OCI-LY3 (cell line): ENCODE measurements at regions not wholly inside any gene's neighbourhood (a gene's known extent, or its start where the extent isn't known, plus 50 kb on each side); places are given as distances from the start of the nearest gene placed in this dataset.

ENCODE experiments used
- H2AFZ ChIP-seq: fragments of 200-600, 300-600 bp; shearing (Covaris generic); 2 replicates; pipeline ENCODE4 v1.6.0; 2014; ENCODE audit warnings: antibody characterized with exemption, low read depth, low read length
- H3K27ac ChIP-seq: fragments of 200-600, 300-600 bp; sonication (generic); 2 replicates; pipeline ENCODE4 v1.5.1; 2014; ENCODE audit warnings: mild to moderate bottlenecking, low read length, moderate library complexity, mixed read lengths
- H3K27me3 ChIP-seq: fragments of 200-600, 300-600 bp; sonication (generic); 2 replicates; pipeline ENCODE4 v1.6.1; 2014; ENCODE audit warnings: low read depth, low read length, mixed read lengths
- H3K36me3 ChIP-seq: fragments of 200-600, 300-600 bp; sonication (generic); replicated peaks from 2 replicates; pipeline ENCODE3; 2014; ENCODE audit warnings: low read depth, low read length, mixed read lengths
- H3K4me1 ChIP-seq: fragments of 300-600, 200-600 bp; sonication (generic); 2 replicates; pipeline ENCODE4 v1.6.1; 2014; ENCODE audit warnings: low read length, mixed read lengths
- H3K4me2 ChIP-seq: fragments of 200-600, 300-600 bp; sonication (generic); 2 replicates; pipeline ENCODE4 v1.6.1; 2014; ENCODE audit warnings: low read length, mixed read lengths
- H3K4me3 ChIP-seq: fragments of 300-600, 200-600 bp; sonication (generic); 2 replicates; pipeline ENCODE4 v1.5.1; 2014; ENCODE audit warnings: antibody characterized with exemption, mild to moderate bottlenecking, low read length, moderate library complexity
- H3K79me2 ChIP-seq: fragments of 300-600, 200-600 bp; shearing (Covaris generic); 2 replicates; pipeline ENCODE4 v1.6.1; 2014; ENCODE audit warnings: mild to moderate bottlenecking, low read length, mixed read lengths
- H3K9ac ChIP-seq: fragments of 300-600, 200-600 bp; shearing (Covaris generic); 2 replicates; pipeline ENCODE4 v1.6.0; 2014; ENCODE audit warnings: mild to moderate bottlenecking, low read length, moderate library complexity
- H3K9me3 ChIP-seq: fragments of 200-600, 300-600 bp; shearing (Covaris generic); 2 replicates; pipeline ENCODE4 v1.6.1; 2014; ENCODE audit warnings: low read length, mixed read lengths; ENCODE audit not compliant: insufficient read depth
- H4K20me1 ChIP-seq: fragments of 200-600, 300-600 bp; sonication (generic); 2 replicates; pipeline ENCODE4 v1.6.1; 2016; ENCODE audit warnings: low read length, mixed read lengths; ENCODE audit not compliant: insufficient read depth
- EZH2phosphoT487 ChIP-seq: fragments of 200-600 bp; shearing (Covaris generic); IDR thresholded peaks from 2 replicates; pipeline ENCODE4 v1.6.1; 2018; ENCODE audit warnings: antibody characterized with exemption, mixed run types, low read depth
- TF ChIP-seq, protein P1 (sequence below): fragments of 200-600, 300-600 bp; sonication (generic); IDR thresholded peaks from 2 replicates; pipeline ENCODE4 v1.5.1; 2014; ENCODE audit warnings: antibody characterized with exemption, low read length, low read depth

DNA sequence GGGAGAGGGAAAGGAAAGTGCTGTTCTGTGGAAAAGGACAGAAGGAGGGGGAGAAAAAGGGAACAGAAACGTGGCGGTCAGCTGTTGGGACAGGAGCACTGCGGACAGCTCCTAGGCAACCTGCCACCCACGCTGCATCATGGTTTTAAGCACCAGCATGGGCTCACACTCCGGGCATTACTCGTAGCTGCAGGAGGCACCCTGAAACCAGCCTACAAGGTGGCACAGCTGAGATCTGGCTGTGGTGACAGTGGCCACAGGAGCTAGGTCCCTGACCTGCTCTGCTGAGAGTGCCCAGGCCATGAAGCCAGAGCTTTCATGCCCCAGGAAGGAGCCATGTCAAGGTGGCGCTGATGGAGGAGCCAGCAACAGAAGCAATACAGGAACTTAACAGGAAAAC is 161.4 kb upstream of the ST8SIA2 start:
- no peak overlapping the region for H3K27ac ChIP-seq
- H3K4me1 ChIP-seq = no peaks in the 10 kb centered on the region
- H3K27me3 ChIP-seq = peaks cover 32% of the 10 kb centered on the region
- H2AFZ ChIP-seq = no peak overlapping the region
- H3K9ac ChIP-seq = no peak overlapping the region
- no peak overlapping the region for H3K4me3 ChIP-seq
- H3K4me2 ChIP-seq = no peak overlapping the region
- no peaks in the 10 kb centered on the region for H4K20me1 ChIP-seq
- no peaks in the 10 kb centered on the region for H3K9me3 ChIP-seq
- no peaks in the 10 kb centered on the region for H3K36me3 ChIP-seq
- no peaks in the 10 kb centered on the region for H3K79me2 ChIP-seq
- TF ChIP-seq, protein P1, sequence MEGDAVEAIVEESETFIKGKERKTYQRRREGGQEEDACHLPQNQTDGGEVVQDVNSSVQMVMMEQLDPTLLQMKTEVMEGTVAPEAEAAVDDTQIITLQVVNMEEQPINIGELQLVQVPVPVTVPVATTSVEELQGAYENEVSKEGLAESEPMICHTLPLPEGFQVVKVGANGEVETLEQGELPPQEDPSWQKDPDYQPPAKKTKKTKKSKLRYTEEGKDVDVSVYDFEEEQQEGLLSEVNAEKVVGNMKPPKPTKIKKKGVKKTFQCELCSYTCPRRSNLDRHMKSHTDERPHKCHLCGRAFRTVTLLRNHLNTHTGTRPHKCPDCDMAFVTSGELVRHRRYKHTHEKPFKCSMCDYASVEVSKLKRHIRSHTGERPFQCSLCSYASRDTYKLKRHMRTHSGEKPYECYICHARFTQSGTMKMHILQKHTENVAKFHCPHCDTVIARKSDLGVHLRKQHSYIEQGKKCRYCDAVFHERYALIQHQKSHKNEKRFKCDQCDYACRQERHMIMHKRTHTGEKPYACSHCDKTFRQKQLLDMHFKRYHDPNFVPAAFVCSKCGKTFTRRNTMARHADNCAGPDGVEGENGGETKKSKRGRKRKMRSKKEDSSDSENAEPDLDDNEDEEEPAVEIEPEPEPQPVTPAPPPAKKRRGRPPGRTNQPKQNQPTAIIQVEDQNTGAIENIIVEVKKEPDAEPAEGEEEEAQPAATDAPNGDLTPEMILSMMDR = no peak
- no peak for TF ChIP-seq EZH2phosphoT487

DNA sequence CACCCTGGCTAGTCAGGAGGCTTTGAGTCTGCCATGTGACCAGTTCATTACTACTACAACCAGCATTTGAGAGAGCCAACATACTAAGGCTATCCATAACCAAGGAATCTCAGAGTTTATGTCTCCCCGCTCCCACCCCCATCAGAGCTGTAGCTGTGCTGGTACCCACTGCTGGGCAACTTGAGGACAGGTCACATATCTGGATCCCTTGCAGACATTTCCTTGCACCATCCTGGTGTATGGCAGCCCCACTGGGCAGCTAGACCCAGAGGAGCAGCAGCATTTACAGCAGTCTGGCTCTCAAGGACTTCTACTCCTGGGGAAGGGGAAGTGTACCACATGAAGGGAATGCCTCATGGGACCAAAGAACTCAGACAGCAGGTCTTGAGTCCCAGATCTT is 160.8 kb upstream of the ST8SIA2 start:
- H3K27me3 ChIP-seq = peaks cover 29% of the 10 kb centered on the region
- no peak overlapping the region for H3K4me2 ChIP-seq
- no peak for TF ChIP-seq EZH2phosphoT487
- TF ChIP-seq, protein P1 = no peak
- H3K36me3 ChIP-seq = no peaks in the 10 kb centered on the region
- H3K9ac ChIP-seq = no peak overlapping the region
- H2AFZ ChIP-seq = no peak overlapping the region
- no peaks in the 10 kb centered on the region for H4K20me1 ChIP-seq
- H3K27ac ChIP-seq = no peak overlapping the region
- no peaks in the 10 kb centered on the region for H3K4me1 ChIP-seq
- H3K79me2 ChIP-seq = no peaks in the 10 kb centered on the region
- H3K9me3 ChIP-seq = no peaks in the 10 kb centered on the region
- no peak overlapping the region for H3K4me3 ChIP-seq

DNA sequence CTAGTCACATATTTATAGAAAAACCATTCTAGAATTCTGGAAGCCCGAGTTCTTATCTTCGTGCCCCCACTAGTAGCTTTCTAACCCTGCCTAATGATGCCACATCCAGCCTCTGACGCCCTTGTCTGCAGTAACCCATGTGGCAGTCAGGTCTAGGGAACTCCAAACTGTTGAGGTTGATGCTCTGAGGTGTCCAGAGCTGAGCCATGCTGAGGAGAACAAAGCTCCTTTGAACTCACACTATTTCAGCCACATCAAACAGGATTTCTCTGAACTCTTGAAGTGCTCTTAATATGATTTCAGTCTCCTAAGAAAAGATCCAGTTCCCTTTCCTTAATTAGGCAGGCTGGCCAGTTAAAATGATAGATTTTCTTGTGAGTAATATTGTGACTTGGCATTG is 150.5 kb upstream of the ST8SIA2 start:
- H3K9ac ChIP-seq = no peak overlapping the region
- H3K4me2 ChIP-seq = no peak overlapping the region
- H3K36me3 ChIP-seq = no peaks in the 10 kb centered on the region
- no peaks in the 10 kb centered on the region for H3K4me1 ChIP-seq
- TF ChIP-seq EZH2phosphoT487 = no peak
- TF ChIP-seq, protein P1 = no peak
- no peaks in the 10 kb centered on the region for H3K9me3 ChIP-seq
- H3K27ac ChIP-seq = no peak overlapping the region
- no peaks in the 10 kb centered on the region for H4K20me1 ChIP-seq
- no peak overlapping the region for H3K4me3 ChIP-seq
- peaks cover 59% of the 10 kb centered on the region for H3K27me3 ChIP-seq
- no peak overlapping the region for H2AFZ ChIP-seq
- no peaks in the 10 kb centered on the region for H3K79me2 ChIP-seq

- Histone ChIP-seq H3K4me3 (no peak overlapping the region), H3K9ac (no peak overlapping the region), H3K9me3 (no peaks in the 10 kb centered on the region), H3K27ac (no peak overlapping the region), H3K4me1 (no peaks in the 10 kb centered on the region), H4K20me1 (no peaks in the 10 kb centered on the region), H2AFZ (no peak overlapping the region), H3K79me2 (no peaks in the 10 kb centered on the region), H3K4me2 (no peak overlapping the region), H3K27me3 (peaks cover 56% of the 10 kb centered on the region), H3K36me3 (no peaks in the 10 kb centered on the region)
- TF ChIP-seq, protein P1 = no peak
- TF ChIP-seq EZH2phosphoT487 = no peak
Measured at GRCh38 chr15:92244703-92245102, 149.0 kb upstream of the ST8SIA2 start.
